ENCODE measurements at regions not wholly inside any gene's neighbourhood (a gene's known extent, or its start where the extent isn't known, plus 50 kb on each side); places are given as distances from the start of the nearest gene placed in this dataset.

GRCh38 chr9:93372391-93372790, 79.1 kb upstream of the FAM120A start:
- Histone ChIP-seq H2AFZ (ENCODE audit: low read length) (no peak overlapping the region), H3K79me2 (ENCODE audit: insufficient read depth, low read depth, low read length) (no peaks in the 10 kb centered on the region), H3K4me3 (ENCODE audit: low read depth, low read length, poor library complexity, severe bottlenecking) (no peak overlapping the region), H3K27ac (ENCODE audit: low read depth, low read length, poor library complexity, severe bottlenecking) (no peak overlapping the region), H3K9me3 (ENCODE audit: low read length) (no peaks in the 10 kb centered on the region), H4K20me1 (ENCODE audit: insufficient read depth, low read length) (no peaks in the 10 kb centered on the region), H3K36me3 (ENCODE audit: insufficient read depth, low read length) (no peaks in the 10 kb centered on the region), H3K4me1 (ENCODE audit: insufficient read depth, low read length, poor library complexity, severe bottlenecking) (no peaks in the 10 kb centered on the region), H3K9me2 (ENCODE audit: insufficient read depth, low read length) (no peaks in the 10 kb centered on the region), H3K4me2 (ENCODE audit: low read length) (no peak overlapping the region)
- ChIA-PET POLR2A (no interaction called here), CTCF (ENCODE audit: unreplicated experiment) (no interaction called here)
- intact Hi-C loops (cut with micrococcal nuclease; ENCODE audit: unreplicated experiment): no loop called here
- DNase-seq (ENCODE audit: low spot score): no peak
- BruUV-seq (replicated peaks): no TSS peak
- TF ChIP-seq, protein P1, sequence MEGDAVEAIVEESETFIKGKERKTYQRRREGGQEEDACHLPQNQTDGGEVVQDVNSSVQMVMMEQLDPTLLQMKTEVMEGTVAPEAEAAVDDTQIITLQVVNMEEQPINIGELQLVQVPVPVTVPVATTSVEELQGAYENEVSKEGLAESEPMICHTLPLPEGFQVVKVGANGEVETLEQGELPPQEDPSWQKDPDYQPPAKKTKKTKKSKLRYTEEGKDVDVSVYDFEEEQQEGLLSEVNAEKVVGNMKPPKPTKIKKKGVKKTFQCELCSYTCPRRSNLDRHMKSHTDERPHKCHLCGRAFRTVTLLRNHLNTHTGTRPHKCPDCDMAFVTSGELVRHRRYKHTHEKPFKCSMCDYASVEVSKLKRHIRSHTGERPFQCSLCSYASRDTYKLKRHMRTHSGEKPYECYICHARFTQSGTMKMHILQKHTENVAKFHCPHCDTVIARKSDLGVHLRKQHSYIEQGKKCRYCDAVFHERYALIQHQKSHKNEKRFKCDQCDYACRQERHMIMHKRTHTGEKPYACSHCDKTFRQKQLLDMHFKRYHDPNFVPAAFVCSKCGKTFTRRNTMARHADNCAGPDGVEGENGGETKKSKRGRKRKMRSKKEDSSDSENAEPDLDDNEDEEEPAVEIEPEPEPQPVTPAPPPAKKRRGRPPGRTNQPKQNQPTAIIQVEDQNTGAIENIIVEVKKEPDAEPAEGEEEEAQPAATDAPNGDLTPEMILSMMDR (conservative IDR thresholded peaks at IDR 0.05; ENCODE audit: low read length): no peak
- no peak for TF ChIP-seq EZH2phosphoT487 (IDR thresholded peaks at IDR 0.05; ENCODE audit: borderline replicate concordance, low read depth, low read length)

- no peak overlapping the region for H3K4me2 ChIP-seq (ENCODE audit: low read length)
- H3K9me3 ChIP-seq (ENCODE audit: low read length): no peaks in the 10 kb centered on the region
- TF ChIP-seq, protein P1 (conservative IDR thresholded peaks at IDR 0.05; ENCODE audit: low read length): no peak
- TF ChIP-seq EZH2phosphoT487 (IDR thresholded peaks at IDR 0.05; ENCODE audit: borderline replicate concordance, low read depth, low read length): no peak
- BruUV-seq (replicated peaks): no TSS peak
- H4K20me1 ChIP-seq (ENCODE audit: insufficient read depth, low read length): no peaks in the 10 kb centered on the region
- no peak for DNase-seq (ENCODE audit: low spot score)
- intact Hi-C loops (cut with micrococcal nuclease; ENCODE audit: unreplicated experiment): no loop called here
- H3K9me2 ChIP-seq (ENCODE audit: insufficient read depth, low read length): no peaks in the 10 kb centered on the region
- ChIA-PET POLR2A (no interaction called here), CTCF (ENCODE audit: unreplicated experiment) (no interaction called here)
- H3K79me2 ChIP-seq (ENCODE audit: insufficient read depth, low read depth, low read length): no peaks in the 10 kb centered on the region
- no peaks in the 10 kb centered on the region for H3K36me3 ChIP-seq (ENCODE audit: insufficient read depth, low read length)
- no peak overlapping the region for H3K27ac ChIP-seq (ENCODE audit: low read depth, low read length, poor library complexity, severe bottlenecking)
- H3K4me3 ChIP-seq (ENCODE audit: low read depth, low read length, poor library complexity, severe bottlenecking): no peak overlapping the region
- H2AFZ ChIP-seq (ENCODE audit: low read length): no peak overlapping the region
- no peaks in the 10 kb centered on the region for H3K4me1 ChIP-seq (ENCODE audit: insufficient read depth, low read length, poor library complexity, severe bottlenecking)
Observed at GRCh38 chr9:93376411-93376810, 75.1 kb upstream of the FAM120A start.

GRCh38 chr9:93378276-93378675, 73.2 kb upstream of the FAM120A start:
- CTCF ChIA-PET (ENCODE audit: unreplicated experiment): interaction anchor here (0.6 kb wide), 1 partner anchor 276 kb away, joined by 4 read pairs; no protein-coding TSS in a partner anchor

More at GRCh38 chr9:93378276-93378675, 73.2 kb upstream of the FAM120A start:
- no peak for DNase-seq (ENCODE audit: low spot score)
- H3K4me1 ChIP-seq (ENCODE audit: insufficient read depth, low read length, poor library complexity, severe bottlenecking): no peaks in the 10 kb centered on the region
- BruUV-seq (replicated peaks): no TSS peak
- POLR2A ChIA-PET: no interaction called here
- H3K27ac ChIP-seq (ENCODE audit: low read depth, low read length, poor library complexity, severe bottlenecking): no peak overlapping the region
- no peaks in the 10 kb centered on the region for H4K20me1 ChIP-seq (ENCODE audit: insufficient read depth, low read length)
- no peaks in the 10 kb centered on the region for H3K79me2 ChIP-seq (ENCODE audit: insufficient read depth, low read depth, low read length)
- intact Hi-C loops (cut with micrococcal nuclease; ENCODE audit: unreplicated experiment): no loop called here
- TF ChIP-seq, protein P1 (conservative IDR thresholded peaks at IDR 0.05; ENCODE audit: low read length): no peak
- no peak for TF ChIP-seq EZH2phosphoT487 (IDR thresholded peaks at IDR 0.05; ENCODE audit: borderline replicate concordance, low read depth, low read length)
- no peaks in the 10 kb centered on the region for H3K9me2 ChIP-seq (ENCODE audit: insufficient read depth, low read length)
- no peaks in the 10 kb centered on the region for H3K9me3 ChIP-seq (ENCODE audit: low read length)
- no peak overlapping the region for H3K4me2 ChIP-seq (ENCODE audit: low read length)
- H3K4me3 ChIP-seq (ENCODE audit: low read depth, low read length, poor library complexity, severe bottlenecking): no peak overlapping the region
- H3K36me3 ChIP-seq (ENCODE audit: insufficient read depth, low read length): no peaks in the 10 kb centered on the region
- H2AFZ ChIP-seq (ENCODE audit: low read length): no peak overlapping the region

Data from OCI-LY7 (cell line).